Nephron (organoid): ENCODE measurements at regions not wholly inside any gene's neighbourhood (a gene's known extent, or its start where the extent isn't known, plus 50 kb on each side); places are given as distances from the start of the nearest gene placed in this dataset.

Source experiments
- H3K27ac Mint-ChIP-seq, 3 experiments: 2 replicates each; pipeline ENCODE4 v1.8.0; 2020; ENCODE audit warnings: mixed read lengths in 3 of 3, mild to moderate bottlenecking in 2 of 3, moderate library complexity in 1 of 3
- H3K27me3 Mint-ChIP-seq: 2 replicates; pipeline ENCODE4 v1.8.0; 2021; ENCODE audit warnings: low read depth, mild to moderate bottlenecking, moderate library complexity, mixed read lengths
- H3K36me3 Mint-ChIP-seq: 2 replicates; pipeline ENCODE4 v1.8.0; 2020; ENCODE audit warnings: low read depth, mixed read lengths
- H3K4me1 Mint-ChIP-seq: 2 replicates; pipeline ENCODE4 v1.8.0; 2020; ENCODE audit warnings: mixed read lengths
- H3K4me3 Mint-ChIP-seq, 3 experiments: 2 replicates each; pipeline ENCODE4 v1.8.0; 2020; ENCODE audit warnings: mild to moderate bottlenecking in 3 of 3, mixed read lengths in 3 of 3, moderate library complexity in 2 of 3
- H3K9me3 Mint-ChIP-seq: 2 replicates; pipeline ENCODE4 v1.8.0; 2020; ENCODE audit warnings: mixed read lengths
- TF ChIP-seq, protein P1 (sequence below), 3 experiments: fragments of 200-600 bp; sonication (generic); IDR thresholded peaks; one replicate each; pipeline ENCODE4 v1.5.0; 2021; ENCODE audit warnings: antibody characterized with exemption in 3 of 3; ENCODE audit not compliant: unreplicated experiment in 3 of 3

DNA sequence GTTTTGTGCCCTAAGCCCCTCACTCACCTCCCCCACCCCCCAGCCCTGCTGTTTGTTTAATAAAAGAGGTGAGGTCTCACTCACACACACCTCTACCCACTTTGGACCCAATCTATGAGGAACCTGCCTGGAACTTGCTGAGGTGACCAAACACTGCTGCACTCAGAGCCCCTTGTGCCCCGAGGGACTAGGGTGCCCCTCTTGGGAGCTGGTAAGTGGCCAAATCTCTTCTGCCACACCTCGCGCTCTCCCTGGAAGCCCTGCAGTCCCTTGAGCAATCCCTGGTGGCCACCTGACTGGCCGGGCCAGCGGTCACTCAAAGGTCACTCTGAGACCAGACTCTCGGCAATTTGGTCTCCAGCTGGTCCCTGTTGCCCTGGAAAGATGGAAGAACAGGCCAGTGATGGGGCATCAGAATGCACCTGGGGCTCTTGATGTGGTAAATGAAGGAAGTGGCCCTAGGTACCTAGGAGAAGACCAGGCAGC lies 157.2 kb downstream of the MED10 start:
- TF ChIP-seq, protein P1, sequence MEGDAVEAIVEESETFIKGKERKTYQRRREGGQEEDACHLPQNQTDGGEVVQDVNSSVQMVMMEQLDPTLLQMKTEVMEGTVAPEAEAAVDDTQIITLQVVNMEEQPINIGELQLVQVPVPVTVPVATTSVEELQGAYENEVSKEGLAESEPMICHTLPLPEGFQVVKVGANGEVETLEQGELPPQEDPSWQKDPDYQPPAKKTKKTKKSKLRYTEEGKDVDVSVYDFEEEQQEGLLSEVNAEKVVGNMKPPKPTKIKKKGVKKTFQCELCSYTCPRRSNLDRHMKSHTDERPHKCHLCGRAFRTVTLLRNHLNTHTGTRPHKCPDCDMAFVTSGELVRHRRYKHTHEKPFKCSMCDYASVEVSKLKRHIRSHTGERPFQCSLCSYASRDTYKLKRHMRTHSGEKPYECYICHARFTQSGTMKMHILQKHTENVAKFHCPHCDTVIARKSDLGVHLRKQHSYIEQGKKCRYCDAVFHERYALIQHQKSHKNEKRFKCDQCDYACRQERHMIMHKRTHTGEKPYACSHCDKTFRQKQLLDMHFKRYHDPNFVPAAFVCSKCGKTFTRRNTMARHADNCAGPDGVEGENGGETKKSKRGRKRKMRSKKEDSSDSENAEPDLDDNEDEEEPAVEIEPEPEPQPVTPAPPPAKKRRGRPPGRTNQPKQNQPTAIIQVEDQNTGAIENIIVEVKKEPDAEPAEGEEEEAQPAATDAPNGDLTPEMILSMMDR (IDR thresholded peaks at IDR 0.05; ENCODE audit: unreplicated experiment in 3 of 3), result no peak
- Mint-ChIP-seq H3K4me3 (no peak overlapping the region), H3K27ac (no peak overlapping the region), H3K27me3 (peaks cover 17% of the 10 kb centered on the region), H3K36me3 (no peaks in the 10 kb centered on the region), H3K4me1 (no peaks in the 10 kb centered on the region), H3K9me3 (no peaks in the 10 kb centered on the region)

DNA sequence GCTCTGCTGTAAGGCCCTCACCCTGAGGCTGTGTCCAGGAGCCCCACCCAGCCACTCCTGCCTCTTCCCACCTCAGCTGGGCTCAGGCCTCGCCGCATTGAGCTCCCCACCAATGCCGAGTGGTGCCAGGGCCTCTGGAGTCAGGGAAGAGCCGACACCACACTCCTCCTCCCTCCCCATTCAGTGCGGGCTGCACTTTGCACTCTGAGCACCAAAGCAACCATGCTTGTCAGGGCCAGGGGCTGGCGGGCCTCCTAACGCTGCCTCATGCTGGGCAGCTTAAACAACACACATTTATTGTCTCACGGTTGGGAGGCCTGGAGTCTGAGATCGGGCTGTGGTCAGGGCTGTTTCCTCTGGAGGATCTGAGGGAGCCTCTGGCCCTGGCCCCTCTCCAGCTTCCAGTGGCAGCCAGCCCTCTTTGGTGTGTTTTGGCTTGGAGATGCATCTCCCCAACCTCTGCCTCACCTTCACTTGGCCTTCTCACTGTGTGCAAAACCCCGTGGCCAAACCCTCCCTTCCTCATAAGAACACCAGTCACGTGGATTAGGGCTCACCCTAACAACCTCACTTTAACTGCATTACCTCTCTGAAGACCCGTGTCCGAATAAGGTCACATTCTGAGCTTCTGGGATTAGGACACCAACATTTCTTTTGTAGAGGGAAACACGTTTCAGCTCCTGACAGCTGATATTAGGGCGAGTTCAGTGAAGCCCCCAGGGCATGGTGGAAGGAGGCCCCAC lies 157.8 kb downstream of the MED10 start:
- H3K4me1 Mint-ChIP-seq, result no peaks in the 10 kb centered on the region
- no peaks in the 10 kb centered on the region for H3K9me3 Mint-ChIP-seq
- H3K27me3 Mint-ChIP-seq, result peaks cover 18% of the 10 kb centered on the region
- H3K4me3 Mint-ChIP-seq, result no peak overlapping the region
- H3K27ac Mint-ChIP-seq, result peak overlapping the region in 1 of 3 experiments; percentile 55
- TF ChIP-seq, protein P1 (IDR thresholded peaks at IDR 0.05; ENCODE audit: unreplicated experiment in 3 of 3), result no peak
- H3K36me3 Mint-ChIP-seq, result no peaks in the 10 kb centered on the region

DNA sequence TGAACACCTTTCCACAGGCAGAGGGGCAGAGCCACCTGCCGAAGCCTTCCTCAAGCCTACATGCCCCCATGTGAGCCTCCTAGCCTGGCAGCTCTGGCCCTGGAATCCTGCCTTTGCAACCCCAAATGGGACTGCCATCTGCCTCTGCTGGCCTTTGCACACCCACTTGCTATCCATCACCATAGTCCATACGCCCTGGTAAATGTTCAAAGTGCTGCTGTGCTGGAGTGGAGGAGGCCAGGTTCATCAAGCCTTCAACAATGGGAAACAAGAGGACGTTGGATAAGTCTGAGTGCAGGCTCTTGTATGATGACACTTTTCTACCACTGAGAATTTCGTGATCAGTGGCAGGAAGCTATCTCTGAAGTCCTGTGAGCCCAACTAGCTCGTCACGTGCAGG lies 159.8 kb downstream of the MED10 start:
- H3K36me3 Mint-ChIP-seq, result no peaks in the 10 kb centered on the region
- H3K9me3 Mint-ChIP-seq, result no peaks in the 10 kb centered on the region
- H3K27ac Mint-ChIP-seq, result no peak overlapping the region
- TF ChIP-seq, protein P1 (IDR thresholded peaks at IDR 0.05; ENCODE audit: unreplicated experiment in 3 of 3), result no peak
- H3K27me3 Mint-ChIP-seq, result peaks cover 18% of the 10 kb centered on the region
- H3K4me1 Mint-ChIP-seq, result no peaks in the 10 kb centered on the region
- no peak overlapping the region for H3K4me3 Mint-ChIP-seq

DNA sequence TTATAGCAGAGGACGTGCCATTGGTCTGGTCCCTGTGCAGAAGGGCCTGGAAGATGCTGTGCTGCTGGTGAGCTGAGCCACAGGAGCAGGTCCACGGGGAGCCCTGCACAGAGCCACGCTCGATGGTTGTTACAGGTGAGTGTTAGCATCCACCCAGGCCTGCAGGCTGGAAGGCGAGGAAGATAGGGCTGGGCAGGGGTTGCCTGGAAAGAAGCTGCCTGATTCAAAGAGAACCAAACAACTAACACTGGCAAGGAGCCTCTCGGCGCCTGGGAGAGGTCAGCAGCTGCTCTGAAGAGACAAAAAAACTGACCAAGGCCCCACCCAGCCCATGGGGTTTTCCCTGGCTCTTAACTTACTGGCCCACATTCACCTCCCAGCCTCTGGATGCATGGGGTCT lies 160.2 kb downstream of the MED10 start:
- H3K4me1 Mint-ChIP-seq, result no peaks in the 10 kb centered on the region
- peaks cover 14% of the 10 kb centered on the region for H3K27me3 Mint-ChIP-seq
- TF ChIP-seq, protein P1 (IDR thresholded peaks at IDR 0.05; ENCODE audit: unreplicated experiment in 3 of 3), result no peak
- H3K9me3 Mint-ChIP-seq, result no peaks in the 10 kb centered on the region
- H3K36me3 Mint-ChIP-seq, result no peaks in the 10 kb centered on the region
- H3K4me3 Mint-ChIP-seq, result no peak overlapping the region
- no peak overlapping the region for H3K27ac Mint-ChIP-seq

DNA sequence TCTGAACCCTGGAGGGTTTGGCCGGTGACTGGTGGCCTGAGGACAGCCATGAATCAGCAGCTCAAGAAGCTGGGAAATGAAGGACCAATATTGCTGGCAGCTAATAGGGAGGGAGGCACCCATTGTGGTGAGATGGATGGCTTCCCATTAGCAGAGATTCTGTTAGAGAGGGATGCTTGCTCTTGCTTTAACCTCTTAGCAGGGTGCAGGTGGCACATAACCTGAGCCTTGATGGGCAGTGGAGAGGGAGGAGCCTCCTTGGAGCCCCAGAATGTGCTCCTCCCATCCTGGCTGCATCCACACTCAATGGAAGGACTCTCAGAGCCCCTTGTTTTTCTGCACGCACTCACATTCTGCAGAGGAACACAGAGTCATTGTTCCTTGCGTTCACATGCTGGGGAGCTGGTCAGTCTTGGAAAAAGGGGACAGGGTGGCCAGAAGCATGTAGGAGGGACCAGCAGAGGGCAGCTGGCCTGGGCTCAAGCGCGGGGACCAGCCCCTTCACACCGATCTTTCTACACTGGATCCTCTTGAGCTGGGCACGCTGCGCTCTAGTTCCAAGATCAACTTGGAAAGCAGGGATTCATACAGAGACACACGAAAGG lies 161.8 kb downstream of the MED10 start:
- Mint-ChIP-seq H3K36me3 (no peaks in the 10 kb centered on the region), H3K27ac (no peak overlapping the region), H3K4me1 (no peaks in the 10 kb centered on the region), H3K27me3 (peaks cover 10% of the 10 kb centered on the region), H3K9me3 (no peaks in the 10 kb centered on the region), H3K4me3 (no peak overlapping the region)
- TF ChIP-seq, protein P1 (IDR thresholded peaks at IDR 0.05; ENCODE audit: unreplicated experiment in 3 of 3), result no peak
